A549 (cell line): ENCODE measurements at regions not wholly inside any gene's neighbourhood (a gene's known extent, or its start where the extent isn't known, plus 50 kb on each side); places are given as distances from the start of the nearest gene placed in this dataset.

Experiments used
- CBX8 ChIP-seq: fragments of 200-600 bp; sonication (generic); IDR thresholded peaks from 2 replicates; pipeline ENCODE4 v1.6.1; 2016
- CEBPB ChIP-seq, 2 experiments: fragments of >200 bp in 1 of 2; sonication (Bioruptor Twin) in 1 of 2; formaldehyde crosslinking in 1 of 2; IDR thresholded peaks; 2 replicates each; pipeline ENCODE4 v1.6.1; 2012 to 2016
- CHD2 ChIP-seq: fragments of 150-350 bp; IDR thresholded peaks from 2 replicates; pipeline ENCODE4 v1.6.1; 2014; ENCODE audit warnings: low read length; ENCODE audit not compliant: partially characterized antibody
- EP300 ChIP-seq, 2 experiments: fragments of >200 bp; sonication (Bioruptor Twin); formaldehyde crosslinking; IDR thresholded peaks; 2 replicates in 1 of 2; 3 replicates in 1 of 2; pipeline ENCODE4 v1.6.1; 2016 to 2017
- MAFK ChIP-seq: fragments of 450-650 bp; IDR thresholded peaks from 2 replicates; pipeline ENCODE4 v1.6.1; 2014; ENCODE audit not compliant: partially characterized antibody
- POLR2A ChIP-seq: IDR thresholded peaks from 2 replicates; pipeline ENCODE4 v1.6.1; 2012; ENCODE audit warnings: mild to moderate bottlenecking, low read length
- SREBF2 ChIP-seq: fragments of 450-650 bp; IDR thresholded peaks from 2 replicates; pipeline ENCODE4 v1.6.1; 2014; ENCODE audit warnings: mild to moderate bottlenecking, moderate library complexity
- TF ChIP-seq, protein P1 (sequence below): fragments of >200 bp; sonication (Bioruptor Twin); formaldehyde crosslinking; IDR thresholded peaks from 3 replicates; pipeline ENCODE4 v1.5.1; 2016

- TF ChIP-seq MAFK (no peak), CEBPB (IDR thresholded peaks at IDR 0.05) (no peak), CHD2 (no peak), EP300 (IDR thresholded peaks at IDR 0.05) (no peak), CBX8 (no peak), SREBF2 (no peak), POLR2A (no peak)
- TF ChIP-seq, protein P1, sequence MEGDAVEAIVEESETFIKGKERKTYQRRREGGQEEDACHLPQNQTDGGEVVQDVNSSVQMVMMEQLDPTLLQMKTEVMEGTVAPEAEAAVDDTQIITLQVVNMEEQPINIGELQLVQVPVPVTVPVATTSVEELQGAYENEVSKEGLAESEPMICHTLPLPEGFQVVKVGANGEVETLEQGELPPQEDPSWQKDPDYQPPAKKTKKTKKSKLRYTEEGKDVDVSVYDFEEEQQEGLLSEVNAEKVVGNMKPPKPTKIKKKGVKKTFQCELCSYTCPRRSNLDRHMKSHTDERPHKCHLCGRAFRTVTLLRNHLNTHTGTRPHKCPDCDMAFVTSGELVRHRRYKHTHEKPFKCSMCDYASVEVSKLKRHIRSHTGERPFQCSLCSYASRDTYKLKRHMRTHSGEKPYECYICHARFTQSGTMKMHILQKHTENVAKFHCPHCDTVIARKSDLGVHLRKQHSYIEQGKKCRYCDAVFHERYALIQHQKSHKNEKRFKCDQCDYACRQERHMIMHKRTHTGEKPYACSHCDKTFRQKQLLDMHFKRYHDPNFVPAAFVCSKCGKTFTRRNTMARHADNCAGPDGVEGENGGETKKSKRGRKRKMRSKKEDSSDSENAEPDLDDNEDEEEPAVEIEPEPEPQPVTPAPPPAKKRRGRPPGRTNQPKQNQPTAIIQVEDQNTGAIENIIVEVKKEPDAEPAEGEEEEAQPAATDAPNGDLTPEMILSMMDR, result no peak
These were observed 59.9 kb upstream of the ECHDC3 start for GRCh38 chr10:11682267-11682683.
